Hepatocyte (in vitro differentiated cells): ENCODE measurements at regions not wholly inside any gene's neighbourhood (a gene's known extent, or its start where the extent isn't known, plus 50 kb on each side); places are given as distances from the start of the nearest gene placed in this dataset.

Experiments used
- EZH2phosphoT487 ChIP-seq: fragments of 200-600 bp; sonication (generic); IDR thresholded peaks from one replicate; pipeline ENCODE4 v1.6.1; 2018; ENCODE audit warnings: antibody characterized with exemption, mild to moderate bottlenecking, low read depth, moderate library complexity; ENCODE audit not compliant: unreplicated experiment, severe bottlenecking
- TF ChIP-seq, protein P1 (sequence below): fragments of 200-600 bp; sonication (generic); IDR thresholded peaks from 2 replicates; pipeline ENCODE4 v1.5.1; 2016; ENCODE audit warnings: antibody characterized with exemption, mild to moderate bottlenecking; ENCODE audit not compliant: poor library complexity

DNA sequence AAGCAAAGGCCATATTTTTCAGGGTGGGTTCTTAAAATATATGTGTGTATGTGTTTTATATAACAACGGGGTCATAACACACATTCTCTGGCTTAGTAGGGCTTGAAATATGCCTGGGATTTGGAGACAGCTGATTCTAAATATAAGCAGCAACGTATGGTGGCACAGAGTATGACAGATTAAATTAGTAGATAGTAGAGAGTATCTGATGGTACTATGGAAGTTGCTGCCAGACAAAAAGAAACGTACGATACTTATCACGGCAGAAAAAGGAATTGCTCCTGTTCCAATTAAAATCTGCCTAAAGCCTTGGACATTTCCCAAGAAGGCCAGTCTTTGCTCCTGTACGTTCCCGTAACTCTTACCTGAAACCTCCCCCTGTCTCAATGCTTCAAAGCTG lies 607.9 kb upstream of the ID2 start:
- TF ChIP-seq, protein P1, sequence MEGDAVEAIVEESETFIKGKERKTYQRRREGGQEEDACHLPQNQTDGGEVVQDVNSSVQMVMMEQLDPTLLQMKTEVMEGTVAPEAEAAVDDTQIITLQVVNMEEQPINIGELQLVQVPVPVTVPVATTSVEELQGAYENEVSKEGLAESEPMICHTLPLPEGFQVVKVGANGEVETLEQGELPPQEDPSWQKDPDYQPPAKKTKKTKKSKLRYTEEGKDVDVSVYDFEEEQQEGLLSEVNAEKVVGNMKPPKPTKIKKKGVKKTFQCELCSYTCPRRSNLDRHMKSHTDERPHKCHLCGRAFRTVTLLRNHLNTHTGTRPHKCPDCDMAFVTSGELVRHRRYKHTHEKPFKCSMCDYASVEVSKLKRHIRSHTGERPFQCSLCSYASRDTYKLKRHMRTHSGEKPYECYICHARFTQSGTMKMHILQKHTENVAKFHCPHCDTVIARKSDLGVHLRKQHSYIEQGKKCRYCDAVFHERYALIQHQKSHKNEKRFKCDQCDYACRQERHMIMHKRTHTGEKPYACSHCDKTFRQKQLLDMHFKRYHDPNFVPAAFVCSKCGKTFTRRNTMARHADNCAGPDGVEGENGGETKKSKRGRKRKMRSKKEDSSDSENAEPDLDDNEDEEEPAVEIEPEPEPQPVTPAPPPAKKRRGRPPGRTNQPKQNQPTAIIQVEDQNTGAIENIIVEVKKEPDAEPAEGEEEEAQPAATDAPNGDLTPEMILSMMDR = no peak
- no peak for TF ChIP-seq EZH2phosphoT487
